HG03039 (cell line): ENCODE measurements at regions not wholly inside any gene's neighbourhood (a gene's known extent, or its start where the extent isn't known, plus 50 kb on each side); places are given as distances from the start of the nearest gene placed in this dataset.
"Not testable (repeated sequence)": the region's sequence is repeated elsewhere in the genome, so short reads cannot be mapped to it uniquely, and the experiment has no call there.

Source experiments
- ATAC-seq: cut with Tn5 transposase; IDR thresholded peaks from one replicate; pipeline ENCODE4 v1.9.1; 2021; ENCODE audit warnings: mild to moderate bottlenecking, moderate library complexity; ENCODE audit not compliant: unreplicated experiment

DNA sequence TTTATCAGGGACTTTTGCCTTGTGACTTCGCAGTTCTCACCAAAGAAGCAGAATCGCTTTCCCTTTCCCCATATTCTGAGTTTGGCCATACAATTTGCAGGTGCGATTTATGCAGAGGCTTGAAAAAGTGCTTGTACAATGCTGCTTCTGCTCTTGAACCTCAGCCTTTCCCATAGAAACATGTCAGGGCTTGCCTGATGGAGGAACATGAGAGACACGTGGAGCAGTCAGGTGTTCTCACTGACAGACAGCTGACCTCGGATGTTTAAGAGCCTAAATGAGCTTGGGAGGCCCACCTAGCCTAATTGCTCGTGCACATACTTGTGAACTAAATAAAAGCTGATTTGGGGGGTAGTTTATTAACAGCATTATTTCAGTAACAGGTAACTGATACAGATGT lies 290.0 kb downstream of the S1PR1 start:
- no peak for ATAC-seq

DNA sequence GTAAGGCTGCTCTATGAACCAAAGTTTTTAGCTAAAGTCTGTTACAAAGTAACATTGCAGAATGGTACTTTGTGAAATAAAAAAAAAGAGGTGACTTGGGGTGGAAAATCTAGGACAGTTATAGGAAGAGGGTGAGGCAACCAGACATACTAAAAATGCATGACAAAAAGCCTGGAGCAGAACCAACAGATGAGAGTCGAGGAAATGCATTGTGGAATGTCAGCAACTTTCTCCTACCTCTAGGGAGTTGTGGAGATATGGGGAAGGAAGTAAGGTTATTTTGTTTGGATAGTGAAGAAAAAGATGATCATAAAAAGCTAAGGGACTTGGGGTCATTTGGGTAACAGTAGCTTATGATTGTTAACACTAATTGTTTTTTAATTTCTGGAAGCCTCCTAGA lies 295.6 kb downstream of the S1PR1 start:
- ATAC-seq = no peak

DNA sequence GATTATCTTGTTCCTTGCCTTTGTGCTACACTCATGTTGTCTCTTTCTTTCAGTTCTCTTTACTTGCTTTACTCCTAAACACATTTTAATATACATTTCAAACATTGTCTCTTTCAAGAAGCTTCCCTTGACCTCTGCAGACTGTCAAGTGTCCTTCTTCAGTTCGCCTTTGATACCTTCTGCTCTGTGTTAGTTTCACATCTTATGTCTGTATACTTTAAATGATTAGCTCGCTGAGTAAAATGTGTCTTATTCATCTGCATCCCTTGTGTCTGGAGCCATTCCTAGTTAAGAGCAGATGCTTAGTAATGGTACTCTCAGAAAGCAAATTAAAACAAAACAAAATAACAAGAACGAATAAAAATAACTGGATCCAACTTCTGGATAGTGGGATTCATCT lies 303.3 kb downstream of the S1PR1 start:
- ATAC-seq = no peak

DNA sequence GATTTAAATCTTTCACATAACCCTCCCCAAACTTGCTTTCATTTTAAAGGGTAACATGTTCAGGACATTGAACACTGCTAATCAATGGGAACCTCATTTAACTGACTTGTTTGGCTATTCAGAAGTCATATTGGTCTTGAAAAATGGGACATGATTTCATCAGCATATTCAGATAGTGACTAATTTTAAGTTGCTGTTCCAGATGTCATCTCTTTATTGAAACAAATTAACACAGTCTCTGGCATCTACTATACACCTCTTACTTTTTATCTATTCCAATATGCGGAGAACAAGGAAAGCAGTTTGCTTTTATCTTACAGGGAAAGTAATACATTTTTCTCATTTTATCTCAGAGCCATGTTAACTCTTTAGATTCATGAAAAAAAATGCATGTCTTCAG lies 310.1 kb downstream of the S1PR1 start:
- ATAC-seq = no peak

DNA sequence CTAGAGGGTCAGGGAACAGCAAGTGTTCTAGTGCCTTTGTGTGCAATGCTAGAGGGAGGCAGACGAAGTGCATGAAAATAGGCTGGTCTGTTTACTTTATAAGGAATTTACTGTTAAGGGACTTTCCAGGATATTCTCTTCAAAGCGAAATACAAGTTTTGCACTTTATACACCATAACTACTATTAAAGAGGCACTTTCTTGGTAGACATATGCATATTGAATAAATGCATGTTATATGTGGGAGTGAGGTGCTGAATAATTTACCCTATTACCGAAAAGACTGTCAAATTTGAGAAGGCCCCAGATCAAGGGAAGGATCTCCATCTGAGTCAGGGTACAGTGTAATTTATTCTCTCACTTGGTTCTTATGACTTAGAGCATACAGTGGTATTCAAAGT lies 310.5 kb downstream of the S1PR1 start:
- ATAC-seq = no peak

DNA sequence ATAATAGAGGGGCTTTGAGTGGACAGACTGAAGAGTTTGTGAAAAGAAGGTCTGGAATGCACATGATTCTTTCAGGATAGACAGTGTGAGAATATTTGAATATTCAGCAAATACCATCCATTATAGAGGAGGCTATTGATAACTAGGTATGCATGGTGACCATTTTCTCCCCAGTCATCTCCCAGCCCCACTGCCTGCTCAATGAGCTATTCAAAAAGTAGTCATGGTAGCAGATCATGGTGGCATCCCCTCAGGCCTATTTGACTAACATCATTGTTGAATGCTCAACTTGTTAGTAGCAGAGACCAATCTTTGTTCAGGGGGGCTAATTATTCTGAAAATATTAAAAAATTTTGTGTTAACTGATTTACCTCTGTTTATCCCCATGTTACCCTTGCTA lies 311.6 kb downstream of the S1PR1 start:
- ATAC-seq = no peak

DNA sequence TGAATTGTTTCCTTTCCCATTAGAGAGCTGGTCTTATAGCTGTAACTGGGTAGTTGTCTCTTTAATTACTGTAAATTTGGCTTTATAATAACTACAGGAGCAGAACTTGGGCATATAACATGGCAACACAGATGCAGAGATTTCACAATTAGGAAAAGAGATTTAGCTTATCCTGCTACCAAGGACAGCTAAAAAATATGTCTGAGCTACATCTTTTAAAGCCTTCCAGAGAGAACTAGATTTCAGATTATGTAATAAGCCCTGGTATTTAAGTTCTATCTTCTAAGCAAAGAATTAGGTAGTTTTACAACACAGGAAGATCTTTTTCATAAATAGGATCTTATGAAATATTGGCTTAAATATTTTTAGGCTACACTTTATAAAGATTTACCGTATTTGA lies 313.8 kb downstream of the S1PR1 start:
- ATAC-seq = no peak

DNA sequence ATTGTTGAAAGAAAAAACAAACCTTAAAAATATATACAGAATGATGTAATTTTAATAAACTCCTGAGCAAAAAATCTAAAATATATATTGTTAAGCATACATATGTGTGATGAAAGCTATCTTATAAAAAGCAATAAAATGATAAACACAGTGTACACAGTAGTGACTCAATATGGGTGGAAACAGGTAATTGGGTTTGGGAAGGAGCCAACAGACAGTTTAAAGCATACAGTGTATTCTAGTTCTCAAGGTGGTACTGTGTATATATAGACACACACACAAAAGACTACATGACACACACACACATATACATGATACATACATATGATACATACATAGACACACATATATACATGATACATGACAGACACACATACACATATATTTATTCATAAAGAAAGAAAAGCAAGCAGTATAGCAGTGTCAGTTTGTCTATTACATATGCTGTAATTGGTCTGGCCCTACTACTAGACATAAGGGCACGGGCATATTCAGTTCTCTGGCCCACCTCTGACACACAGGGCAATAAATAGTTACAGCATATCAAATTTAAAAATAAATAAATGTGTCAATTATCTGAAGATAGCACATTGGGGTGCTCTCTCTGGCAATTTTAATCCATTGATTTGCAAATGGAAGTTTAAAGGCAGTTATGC lies 330.2 kb downstream of the S1PR1 start:
- ATAC-seq = no peak

DNA sequence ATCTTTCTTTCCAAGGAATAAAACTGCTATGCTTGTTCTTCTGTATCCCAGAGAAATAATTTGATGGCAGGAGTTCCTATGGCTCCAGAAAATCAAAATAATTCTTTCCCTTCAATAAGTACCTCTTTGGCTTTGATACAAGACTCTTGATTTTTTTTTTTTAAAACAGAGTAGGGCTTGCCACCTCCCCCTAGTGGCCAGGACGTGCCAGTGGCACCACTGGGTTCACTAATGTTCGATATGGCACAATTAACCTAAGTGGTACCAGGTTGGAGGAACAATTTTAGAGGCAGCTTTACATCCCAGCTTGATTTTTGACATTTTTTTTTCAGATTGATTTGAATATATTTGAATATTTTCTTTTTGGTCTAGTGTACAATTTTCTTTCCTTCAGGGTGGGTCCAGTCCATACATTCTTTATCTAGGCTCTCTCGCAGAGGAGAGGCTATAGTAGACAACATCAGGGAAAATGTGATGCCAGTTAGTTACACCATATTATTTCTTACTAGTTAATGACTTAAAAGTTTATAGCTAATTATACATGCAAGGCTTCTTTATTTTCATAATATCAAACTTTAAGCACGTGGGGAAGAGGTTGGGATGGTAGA lies 330.9 kb downstream of the S1PR1 start:
- ATAC-seq = peak; percentile 93

DNA sequence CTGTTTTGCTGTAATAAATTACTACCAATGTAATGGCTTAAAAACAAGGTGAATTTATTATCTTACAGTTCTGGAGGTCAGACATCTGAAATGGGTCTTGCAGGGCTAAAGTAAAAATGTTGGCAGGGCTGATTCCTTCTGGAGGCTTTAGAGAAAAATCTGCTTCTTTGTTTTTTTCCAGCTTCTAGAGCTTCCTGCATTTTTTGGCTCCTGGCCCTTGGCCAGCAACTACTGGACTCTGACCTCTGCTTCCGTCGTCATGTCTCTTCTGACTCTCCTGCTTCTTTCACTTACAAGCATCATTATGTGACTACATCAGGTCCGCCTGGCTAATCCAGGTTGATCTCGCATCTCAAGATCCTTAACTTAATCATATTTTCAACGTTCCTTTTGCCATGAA lies 350.9 kb downstream of the S1PR1 start:
- no peak for ATAC-seq

DNA sequence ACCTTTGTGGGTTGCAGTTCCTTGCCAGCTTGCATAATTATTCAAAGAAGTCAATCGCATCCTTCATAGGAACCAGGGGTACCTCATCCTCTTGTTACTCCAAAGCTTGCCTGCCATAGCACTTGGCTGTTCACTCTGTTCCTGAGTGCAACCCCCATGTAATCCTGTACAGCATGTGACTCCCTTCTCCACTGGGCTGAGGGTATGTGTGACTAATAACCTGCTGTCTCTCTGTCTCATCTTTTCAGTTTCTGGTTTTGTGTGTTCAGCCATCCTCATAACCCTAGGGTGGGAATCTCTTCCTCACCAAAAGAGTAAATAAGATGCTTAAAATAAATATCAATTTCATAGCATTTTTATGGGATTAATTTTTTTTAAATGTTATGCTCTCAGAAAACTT lies 351.9 kb downstream of the S1PR1 start:
- peak; percentile 59 for ATAC-seq

DNA sequence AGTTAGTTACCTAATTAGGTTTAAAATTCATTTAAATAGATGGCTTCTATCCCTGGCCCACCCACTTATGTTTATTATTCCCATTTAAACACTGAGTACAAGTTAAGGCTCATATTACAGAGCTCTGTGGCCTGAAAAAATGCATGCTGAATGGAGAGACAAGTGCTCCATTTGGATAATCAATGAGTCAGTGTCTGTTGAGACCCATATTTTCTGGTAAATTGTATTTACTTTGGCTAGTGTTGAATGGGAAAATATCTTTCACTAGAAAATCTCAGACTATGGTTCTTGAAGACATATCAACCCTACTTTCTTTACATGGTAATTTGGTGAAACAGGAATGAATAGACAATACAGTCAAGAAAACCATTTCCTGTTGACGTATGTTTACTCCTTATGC lies 356.0 kb downstream of the S1PR1 start:
- no peak for ATAC-seq

DNA sequence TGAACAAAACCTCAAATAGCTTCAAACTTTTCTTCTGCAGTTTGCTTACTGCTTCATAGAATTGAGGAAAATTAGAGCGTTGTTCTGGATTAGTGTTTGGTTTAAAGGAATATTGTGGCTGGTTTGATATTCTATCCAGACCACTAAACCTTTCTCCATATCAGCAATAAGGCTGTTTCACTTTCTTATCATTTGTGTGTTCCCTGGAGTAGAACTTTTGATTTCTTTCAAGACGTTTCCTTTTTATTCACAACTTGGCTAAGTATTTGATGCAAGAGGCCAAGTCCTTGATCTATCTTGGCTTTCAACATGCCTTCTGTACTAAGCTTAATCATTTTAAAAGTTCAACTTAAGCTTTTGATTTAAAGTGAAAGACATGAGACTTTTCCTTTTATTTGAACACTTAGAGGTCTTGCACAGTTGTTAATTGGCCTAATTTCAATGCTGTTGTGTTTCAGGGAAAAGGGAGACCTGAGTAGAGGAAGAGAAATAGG lies 359.1 kb downstream of the S1PR1 start:
- ATAC-seq = no peak

DNA sequence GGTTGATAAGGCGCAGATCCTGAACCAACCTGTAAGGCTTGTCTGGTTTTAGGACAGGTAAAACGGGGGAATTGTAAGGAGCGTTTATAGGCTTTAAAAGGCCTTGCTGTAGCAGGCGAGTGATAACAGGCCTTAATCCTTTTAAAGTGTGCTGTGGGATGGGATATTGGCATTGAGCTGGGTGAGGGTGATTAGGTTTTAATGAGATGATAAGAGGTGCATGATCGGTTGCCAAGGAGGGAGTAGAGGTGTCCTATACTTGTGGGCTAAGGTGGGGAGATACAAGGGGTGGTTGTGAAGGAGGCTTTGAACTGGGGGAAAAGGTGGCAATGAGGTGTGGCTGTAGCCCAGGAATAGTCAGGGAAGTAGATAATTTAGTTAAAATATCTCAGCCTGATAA lies 363.8 kb downstream of the S1PR1 start:
- ATAC-seq = not testable (repeated sequence)

DNA sequence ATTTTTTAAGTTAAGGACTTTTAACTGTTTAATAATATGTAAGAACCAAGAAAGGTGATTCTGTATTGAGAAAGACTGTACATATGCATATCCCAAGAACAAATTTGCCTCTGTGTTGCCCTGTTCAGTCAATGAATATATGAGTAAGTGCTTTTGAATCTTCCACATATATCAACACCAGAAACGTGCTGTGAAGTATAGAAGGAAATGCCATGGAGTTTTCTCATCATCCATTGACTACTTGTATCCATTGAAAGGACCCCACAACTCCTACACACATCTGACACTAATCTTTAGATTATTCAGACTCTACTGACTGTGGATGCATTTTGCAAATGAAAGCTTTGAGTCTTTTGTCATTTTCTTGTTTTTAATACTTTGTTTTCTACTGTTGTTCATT lies 366.9 kb downstream of the S1PR1 start:
- no peak for ATAC-seq

DNA sequence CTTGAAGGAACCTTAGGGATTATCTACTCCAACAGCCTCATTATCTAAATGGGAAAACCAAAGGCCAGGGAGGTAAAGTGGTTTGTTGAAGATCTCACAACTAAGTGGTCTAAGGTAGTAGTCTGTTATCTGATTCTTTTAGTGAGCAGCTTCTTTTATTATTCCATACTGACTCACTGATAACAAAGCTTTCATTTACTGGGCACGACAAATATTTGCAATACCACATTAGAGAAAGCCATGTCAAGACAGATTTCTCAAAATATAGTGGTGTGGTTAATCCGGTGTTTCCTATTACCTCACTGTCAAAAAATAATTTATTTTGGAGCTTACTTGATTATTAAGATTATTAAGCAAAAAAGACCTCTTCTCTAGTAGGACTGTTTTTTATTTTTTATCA lies 369.1 kb downstream of the S1PR1 start:
- ATAC-seq = no peak

DNA sequence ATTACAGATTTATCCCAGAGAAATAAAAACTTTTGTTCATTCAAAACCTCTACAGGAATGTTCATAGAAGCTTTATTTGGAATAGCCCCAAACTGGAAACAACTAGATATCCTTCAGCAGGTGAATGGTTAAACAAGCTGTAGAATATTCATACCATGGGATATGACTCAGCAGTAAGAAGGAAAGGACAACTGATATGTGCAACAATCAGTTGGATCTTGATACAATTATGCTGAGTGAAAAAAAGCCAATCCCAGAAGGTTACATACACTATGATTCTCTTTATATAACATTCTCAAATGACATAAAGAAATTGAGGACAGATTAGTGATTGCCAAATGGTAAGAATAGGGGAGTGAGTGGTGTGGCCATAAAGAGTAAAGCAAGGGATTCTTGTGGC lies 376.7 kb downstream of the S1PR1 start:
- ATAC-seq = no peak

DNA sequence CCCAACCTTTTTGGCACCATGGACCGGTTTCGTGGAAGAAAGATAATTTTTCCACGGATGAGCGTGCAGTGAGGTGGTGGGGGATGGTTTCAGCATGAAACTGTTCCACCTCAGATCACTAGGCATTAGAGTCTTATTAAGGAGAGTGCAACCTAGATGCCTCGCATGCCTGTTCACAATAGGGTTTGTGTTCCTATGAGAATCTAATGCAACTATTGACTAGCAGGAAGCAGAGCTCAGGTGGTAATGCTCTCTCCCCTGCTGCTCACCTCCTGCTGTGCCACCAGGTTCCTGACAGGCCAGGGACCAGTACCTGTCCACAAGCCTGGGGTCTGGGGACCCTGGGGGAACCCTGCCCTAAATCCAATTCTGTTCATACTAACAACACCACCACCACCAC lies 377.8 kb downstream of the OLFM3 start:
- ATAC-seq = no peak

DNA sequence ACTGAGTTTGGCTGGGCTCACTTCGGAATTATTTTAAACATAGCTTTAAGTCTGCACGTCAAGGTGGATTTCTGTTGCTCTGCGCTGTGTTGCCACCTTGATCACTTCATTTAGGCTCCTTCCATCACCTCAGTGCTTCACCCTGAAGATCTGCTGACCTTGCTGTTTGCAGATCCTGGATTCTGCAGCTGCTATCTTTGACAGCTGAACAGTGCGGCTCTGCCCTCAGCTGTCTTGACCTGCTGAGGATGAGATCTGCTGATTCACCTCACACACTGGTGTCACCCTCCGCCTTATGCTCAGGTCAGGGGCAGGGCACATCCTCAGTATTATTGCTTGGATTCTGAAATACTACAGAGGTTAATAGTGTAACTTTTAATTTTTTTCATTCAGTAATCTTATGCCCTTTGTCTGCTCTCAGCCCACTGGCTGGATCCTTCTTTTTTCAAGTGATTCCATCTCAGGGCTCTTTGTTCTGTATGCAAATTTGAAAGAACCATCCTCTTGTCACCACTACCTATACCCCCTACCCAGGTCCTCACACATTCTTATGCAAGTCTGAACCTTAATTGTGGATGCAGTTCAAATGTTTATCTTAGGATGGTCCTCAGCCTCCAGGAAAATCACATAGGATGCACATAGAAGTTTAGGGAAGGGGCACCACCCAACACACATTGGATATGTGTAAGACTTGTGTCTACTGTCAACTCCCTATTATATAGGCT lies 364.0 kb downstream of the OLFM3 start:
- no peak for ATAC-seq

DNA sequence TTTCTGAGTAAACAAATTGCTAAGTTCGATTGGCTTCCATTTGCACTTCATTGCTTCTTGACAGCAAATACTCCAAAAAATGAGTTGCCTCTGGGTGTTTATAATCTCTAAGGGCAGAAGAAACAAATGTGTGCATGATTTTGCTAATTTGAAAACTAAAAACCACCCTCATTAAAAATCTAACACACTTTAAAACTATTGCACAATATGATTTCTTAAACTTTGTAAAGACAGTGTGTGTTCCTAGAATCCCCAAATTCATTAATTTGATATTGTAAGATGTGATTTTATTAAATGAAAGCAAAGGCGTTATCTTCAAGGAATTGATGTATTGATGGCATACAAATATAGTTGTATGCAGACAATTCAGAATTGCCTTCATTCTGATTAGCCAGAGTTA lies 350.9 kb downstream of the OLFM3 start:
- no peak for ATAC-seq

DNA sequence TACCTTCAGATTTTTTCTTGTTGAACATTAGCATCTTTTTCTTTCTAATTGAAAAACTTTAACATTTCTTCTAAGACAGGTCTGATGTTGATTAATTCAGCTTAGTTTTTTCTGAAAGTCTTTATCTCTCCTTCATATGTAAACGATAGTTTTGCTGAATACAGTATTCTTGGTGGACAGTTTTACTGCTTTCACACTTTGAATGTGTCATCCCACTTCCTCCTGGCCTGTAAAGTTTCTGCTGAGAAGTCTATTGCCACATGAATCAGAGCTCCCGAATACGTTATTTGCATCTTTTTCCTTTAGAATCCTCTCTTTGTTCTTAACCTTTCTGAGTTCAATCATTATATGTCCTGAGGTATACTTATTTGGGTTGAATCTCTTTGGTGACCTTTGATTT lies 344.2 kb downstream of the OLFM3 start:
- no peak for ATAC-seq

DNA sequence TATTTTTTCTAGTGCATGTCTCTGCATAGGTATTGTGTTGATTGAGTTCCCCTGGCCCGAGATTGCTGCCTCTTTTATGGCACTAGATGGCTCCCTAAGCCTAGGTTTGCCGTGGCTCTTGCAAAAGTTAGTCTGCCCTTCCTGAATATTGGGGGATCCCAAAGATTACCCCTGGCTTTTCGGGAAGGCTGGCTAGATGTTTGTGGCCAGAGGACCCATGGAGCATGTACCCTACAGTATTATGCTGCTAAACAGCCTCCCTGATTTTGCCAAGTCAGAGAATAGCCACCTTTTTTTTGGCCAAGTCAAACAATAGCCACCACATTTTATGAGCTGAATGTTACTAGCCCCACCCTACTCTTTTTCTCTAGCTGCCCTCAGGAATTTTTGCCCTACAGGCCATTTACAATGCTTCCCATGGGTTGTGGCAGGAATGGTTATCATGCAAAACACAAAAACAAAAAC lies 343.2 kb downstream of the OLFM3 start:
- ATAC-seq = no peak
